ES-I3 (cell line): ENCODE measurements at regions not wholly inside any gene's neighbourhood (a gene's known extent, or its start where the extent isn't known, plus 50 kb on each side); places are given as distances from the start of the nearest gene placed in this dataset.
"Not testable (repeated sequence)": the region's sequence is repeated elsewhere in the genome, so short reads cannot be mapped to it uniquely, and the experiment has no call there.

Experiments used
- H3K36me3 ChIP-seq: 2 replicates; pipeline ENCODE4 v1.6.1; 2013; ENCODE audit warnings: mild to moderate bottlenecking, low read length, control low read depth, moderate library complexity; ENCODE audit not compliant: insufficient read depth
- H3K4me1 ChIP-seq: 2 replicates; pipeline ENCODE4 v1.6.1; 2013; ENCODE audit warnings: mild to moderate bottlenecking, control low read depth, low read length; ENCODE audit not compliant: insufficient read depth
- H3K9ac ChIP-seq: 2 replicates; pipeline ENCODE4 v1.6.1; 2013; ENCODE audit warnings: low read depth, mild to moderate bottlenecking, low read length, moderate library complexity
- H3K9me3 ChIP-seq: 2 replicates; pipeline ENCODE4 v1.6.1; 2013; ENCODE audit warnings: mild to moderate bottlenecking, low read length, moderate library complexity; ENCODE audit not compliant: control insufficient read depth, insufficient read depth

DNA sequence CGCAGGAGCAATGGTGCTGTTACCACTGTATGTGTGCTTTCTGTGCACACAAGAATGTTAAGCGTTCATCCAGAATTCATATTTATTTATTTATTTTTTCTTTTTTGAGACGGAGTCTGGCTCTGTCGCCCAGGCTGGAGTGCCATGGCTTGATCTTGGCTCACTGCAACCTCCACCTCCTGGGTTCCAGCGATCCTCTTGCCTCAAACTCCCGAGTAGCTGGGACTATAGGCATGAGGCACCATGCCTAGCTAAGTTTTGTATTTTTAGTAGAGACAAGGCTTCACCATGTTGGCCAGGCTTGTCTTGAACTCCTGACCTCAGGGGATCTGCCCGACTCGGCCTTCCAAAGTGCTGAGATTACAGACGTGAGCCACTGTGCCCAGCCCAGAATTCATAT, 101.8 kb upstream of the SLC38A2 start:
- not testable (repeated sequence) for H3K9ac ChIP-seq, H3K9me3 ChIP-seq, H3K36me3 ChIP-seq
- peaks cover 15% of the 10 kb centered on the region; the same call in 1 of the 2 replicates for H3K4me1 ChIP-seq

DNA sequence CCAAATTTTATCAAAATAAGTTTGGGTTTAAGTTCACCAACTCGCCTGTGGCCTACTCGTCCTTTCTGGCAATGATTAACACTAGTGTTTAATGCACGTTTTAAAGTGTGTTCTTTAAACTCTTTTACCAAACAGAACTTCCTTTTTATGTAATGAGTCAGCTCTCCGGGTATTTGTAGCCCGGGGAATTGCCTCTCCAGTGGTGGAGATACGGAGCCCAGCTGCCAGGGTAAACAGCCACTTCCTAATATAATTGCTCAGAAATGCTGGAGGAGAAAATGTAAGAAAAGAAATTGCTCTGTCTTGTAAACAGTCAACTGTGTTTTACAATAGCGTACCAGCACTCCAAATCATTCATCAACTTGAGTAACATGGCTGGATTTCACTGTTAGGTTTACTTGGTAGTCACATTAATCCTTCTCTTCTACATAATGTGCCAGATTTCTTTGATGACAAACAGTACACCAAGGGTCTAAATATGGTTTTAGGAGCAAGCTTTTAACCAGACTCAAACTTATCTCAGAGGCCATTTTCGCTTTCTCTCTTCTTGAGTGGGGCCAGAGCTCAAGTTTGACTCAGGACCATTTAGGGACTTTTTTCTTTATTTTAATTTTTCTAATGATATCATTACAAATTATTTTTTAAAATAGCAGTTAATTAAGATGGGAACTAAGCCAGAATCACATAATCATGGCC, 101.2 kb upstream of the SLC38A2 start:
- Histone ChIP-seq H3K9me3 (no peaks in the 10 kb centered on the region), H3K9ac (no peak overlapping the region), H3K36me3 (0 out of 2 replicates have a peak, but pooled peaks cover 2% of the 10 kb centered on the region), H3K4me1 (peaks cover 15% of the 10 kb centered on the region; the same call in 1 of the 2 replicates)

DNA sequence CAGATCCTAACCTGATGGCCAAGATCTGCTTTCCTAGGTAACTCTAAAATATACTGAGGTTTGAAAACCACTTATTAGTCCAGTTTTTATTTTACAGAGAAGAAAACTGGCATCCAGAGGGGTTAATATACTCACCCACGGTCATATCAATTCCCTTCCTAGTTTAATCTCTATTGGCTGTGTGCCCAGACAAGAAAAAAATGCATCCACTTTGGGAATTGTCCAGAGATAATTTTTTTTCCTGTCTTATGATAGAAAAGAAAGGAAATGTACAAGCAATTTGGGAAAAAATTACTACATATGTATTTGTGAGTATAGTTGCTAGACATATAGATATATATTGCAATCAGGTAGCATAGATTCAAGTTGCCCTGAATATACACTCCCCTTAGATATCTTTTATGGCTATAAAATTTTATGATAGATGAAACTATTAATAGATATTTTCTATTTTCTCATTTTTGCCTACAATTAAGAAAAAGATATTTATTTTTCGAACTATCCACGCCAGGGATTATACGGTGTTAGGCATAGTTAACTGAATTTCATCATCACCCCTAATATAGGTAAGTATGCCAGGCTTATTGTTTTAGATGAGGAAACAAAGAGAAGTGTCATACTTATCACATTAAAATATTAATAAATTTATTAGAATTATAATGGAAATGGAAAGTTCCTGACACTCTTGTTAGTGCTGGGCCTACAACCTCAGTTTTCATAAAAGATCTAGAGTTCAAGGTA, 100.5 kb upstream of the SLC38A2 start:
- Histone ChIP-seq H3K9ac (no peak overlapping the region), H3K9me3 (no peaks in the 10 kb centered on the region), H3K4me1 (peaks cover 15% of the 10 kb centered on the region; the same call in 1 of the 2 replicates), H3K36me3 (0 out of 2 replicates have a peak, but pooled peaks cover 2% of the 10 kb centered on the region)

DNA sequence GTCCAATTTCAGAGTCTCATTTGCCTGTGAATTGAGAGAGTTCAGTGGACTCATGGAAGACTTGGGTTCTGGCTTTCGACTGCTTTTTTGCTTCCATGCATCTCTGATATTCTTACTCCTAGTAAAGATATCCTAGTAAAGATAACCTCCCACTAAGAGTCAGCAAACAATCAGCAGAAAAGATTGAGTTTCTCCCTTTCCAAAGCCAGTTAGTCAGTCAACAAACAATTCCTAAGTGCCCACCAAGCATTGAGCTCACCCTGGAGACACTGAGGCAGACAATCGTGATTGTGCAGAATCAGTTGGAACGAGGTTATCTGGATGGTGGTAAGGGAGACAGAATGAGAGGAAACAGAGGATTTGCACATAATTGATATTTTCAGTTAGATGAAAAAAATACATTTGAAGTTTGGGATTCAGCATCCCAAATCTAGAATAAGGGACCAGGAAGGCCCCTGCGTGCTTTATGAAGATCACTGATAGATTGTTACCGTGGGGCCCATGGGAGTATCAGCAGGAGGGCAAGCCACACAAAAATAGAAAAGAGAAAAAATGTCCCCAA, 99.7 kb upstream of the SLC38A2 start:
- Histone ChIP-seq H3K9ac (no peak overlapping the region), H3K36me3 (0 out of 2 replicates have a peak, but pooled peaks cover 2% of the 10 kb centered on the region), H3K9me3 (no peaks in the 10 kb centered on the region), H3K4me1 (peaks cover 15% of the 10 kb centered on the region; the same call in 1 of the 2 replicates)

DNA sequence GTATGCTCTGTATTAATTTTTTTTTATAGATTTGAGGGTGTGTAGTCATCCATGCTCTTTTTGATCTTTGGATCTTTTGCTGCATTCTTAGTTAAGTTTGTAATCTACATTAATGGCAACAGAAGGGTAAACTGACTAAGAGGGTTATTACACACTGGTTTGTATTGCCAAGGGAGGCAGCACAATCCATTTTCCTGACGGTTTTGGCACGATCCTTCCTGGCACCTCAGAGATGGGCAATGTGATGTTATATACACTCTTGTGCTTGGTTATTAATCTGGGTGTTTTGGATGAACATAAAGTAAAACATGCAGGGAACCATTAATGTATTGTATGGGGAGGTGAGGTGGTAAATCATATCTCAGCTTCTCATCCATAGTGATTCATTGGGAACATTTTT, 98.8 kb upstream of the SLC38A2 start:
- Histone ChIP-seq H3K4me1 (peaks cover 15% of the 10 kb centered on the region; the same call in 1 of the 2 replicates), H3K9me3 (no peaks in the 10 kb centered on the region), H3K9ac (no peak overlapping the region), H3K36me3 (0 out of 2 replicates have a peak, but pooled peaks cover 2% of the 10 kb centered on the region)

DNA sequence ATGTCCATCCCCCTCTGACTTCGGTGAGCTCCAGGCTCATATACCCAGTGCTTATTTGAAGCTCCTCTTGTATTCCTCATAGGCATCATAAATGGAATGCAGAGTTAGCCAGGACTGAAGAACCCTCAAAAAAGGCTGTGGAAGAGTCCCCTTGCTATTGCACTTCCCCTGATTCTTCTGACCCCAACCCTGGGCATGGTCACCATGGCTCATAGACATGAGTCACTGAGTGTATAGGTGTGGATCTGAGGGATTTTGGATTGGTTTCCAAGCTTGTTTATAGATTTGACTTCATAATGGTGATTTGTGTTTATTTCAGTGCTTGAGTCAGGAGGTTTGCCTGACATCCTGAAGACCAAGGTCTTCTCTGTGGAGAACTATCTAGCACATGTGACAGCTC, 98.4 kb upstream of the SLC38A2 start:
- peaks cover 15% of the 10 kb centered on the region; the same call in 1 of the 2 replicates for H3K4me1 ChIP-seq
- H3K36me3 ChIP-seq = 0 out of 2 replicates have a peak, but pooled peaks cover 2% of the 10 kb centered on the region
- no peak overlapping the region for H3K9ac ChIP-seq
- H3K9me3 ChIP-seq = no peaks in the 10 kb centered on the region

DNA sequence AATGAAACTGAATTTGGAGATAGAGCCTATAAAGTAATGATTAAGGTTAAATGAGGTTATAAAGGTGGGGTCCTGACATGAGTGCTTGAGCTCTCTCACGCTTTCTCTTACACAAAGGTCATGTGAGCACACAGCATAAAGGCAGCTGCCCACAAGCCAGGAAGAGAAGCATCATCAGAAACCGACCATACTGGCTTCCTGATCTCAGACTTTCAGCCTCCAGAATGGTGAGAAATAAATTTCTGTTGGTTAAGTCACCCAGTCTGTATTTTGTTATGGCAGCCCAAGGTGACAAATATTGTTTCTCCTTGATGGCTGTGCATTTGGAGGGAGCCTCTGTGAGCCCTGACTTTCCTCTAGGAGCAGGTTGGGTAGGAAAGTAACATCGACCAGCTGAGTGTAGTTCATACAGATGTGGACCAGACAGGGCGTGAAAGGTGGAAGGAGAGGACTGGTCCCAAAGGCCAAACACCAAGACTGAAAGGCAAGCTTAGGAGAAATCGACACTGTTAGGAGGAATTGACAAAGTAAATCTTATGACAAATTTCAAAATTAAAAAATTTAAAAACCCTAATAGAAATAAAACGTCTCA, 97.6 kb upstream of the SLC38A2 start:
- H3K9ac ChIP-seq = no peak overlapping the region
- H3K36me3 ChIP-seq = 0 out of 2 replicates have a peak, but pooled peaks cover 2% of the 10 kb centered on the region
- peaks cover 15% of the 10 kb centered on the region; the same call in 1 of the 2 replicates for H3K4me1 ChIP-seq
- no peaks in the 10 kb centered on the region for H3K9me3 ChIP-seq

DNA sequence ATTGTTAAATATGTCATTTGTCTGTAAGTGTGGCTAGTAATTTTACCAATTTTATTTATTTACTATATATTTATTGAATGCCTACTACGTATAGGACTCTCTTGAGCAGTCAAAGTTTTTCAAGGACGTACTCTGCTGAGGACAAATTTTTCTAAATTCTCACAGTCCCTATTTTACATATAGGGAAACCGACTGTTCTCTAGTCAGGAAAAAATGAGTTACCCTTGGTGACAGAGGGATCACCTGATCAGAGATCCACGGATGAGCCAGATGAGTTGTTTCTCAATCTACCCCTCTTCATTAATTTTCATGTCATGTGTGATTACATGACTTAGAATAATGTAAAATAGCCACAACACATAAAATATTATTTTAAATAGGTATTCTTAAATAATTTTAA, 96.2 kb upstream of the SLC38A2 start:
- H3K9ac ChIP-seq = no peak overlapping the region
- 0 out of 2 replicates have a peak, but pooled peaks cover 2% of the 10 kb centered on the region for H3K36me3 ChIP-seq
- peaks cover 2% of the 10 kb centered on the region; the same call in 1 of the 2 replicates for H3K9me3 ChIP-seq
- peaks cover 10% of the 10 kb centered on the region; the same call in 1 of the 2 replicates for H3K4me1 ChIP-seq

DNA sequence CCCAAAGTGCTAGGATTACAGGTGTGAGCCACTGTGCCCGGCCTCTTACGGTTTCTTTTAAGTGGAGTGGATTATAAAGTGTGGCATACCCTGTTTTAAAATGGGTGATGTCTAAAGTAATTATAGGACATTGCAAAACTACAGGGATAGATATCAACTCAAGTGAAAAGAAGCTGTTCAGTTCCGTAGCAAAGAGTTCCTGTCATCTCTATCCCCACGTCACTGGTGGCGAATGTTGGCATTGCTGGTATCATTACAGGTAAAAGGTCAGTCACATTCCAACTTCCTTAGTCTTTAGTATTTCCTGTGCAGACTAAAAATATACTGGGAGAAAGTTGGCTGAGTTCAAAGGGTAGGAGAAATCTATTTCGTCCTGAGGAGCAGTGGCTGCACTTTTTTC, 95.6 kb upstream of the SLC38A2 start:
- Histone ChIP-seq H3K9ac (no peak overlapping the region), H3K9me3 (peaks cover 2% of the 10 kb centered on the region; the same call in 1 of the 2 replicates), H3K36me3 (0 out of 2 replicates have a peak, but pooled peaks cover 2% of the 10 kb centered on the region), H3K4me1 (0 out of 2 replicates have a peak, but pooled peaks cover 4% of the 10 kb centered on the region)

DNA sequence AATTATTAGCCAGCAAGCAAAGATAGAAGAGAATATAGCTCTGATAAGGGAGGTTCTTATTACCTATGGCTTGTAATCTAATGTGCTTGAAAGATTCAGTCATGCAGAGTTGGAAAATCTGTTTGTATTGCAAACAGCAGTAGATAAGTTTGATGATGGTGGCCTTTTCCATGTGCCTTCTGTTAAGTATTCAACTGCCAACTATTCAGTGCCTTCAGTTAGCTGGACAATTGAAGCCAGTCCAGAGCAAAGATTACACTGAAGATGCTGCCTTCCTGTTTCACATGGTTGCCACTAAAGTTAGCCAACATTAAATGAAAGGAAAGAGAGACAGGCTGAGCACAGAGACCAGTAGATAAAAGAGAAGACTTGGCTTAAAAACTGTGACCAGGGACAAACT, 92.7 kb upstream of the SLC38A2 start:
- H3K9me3 ChIP-seq = peaks cover 2% of the 10 kb centered on the region; the same call in 1 of the 2 replicates
- H3K9ac ChIP-seq = no peak overlapping the region
- no peaks in the 10 kb centered on the region for H3K36me3 ChIP-seq
- 0 out of 2 replicates have a peak, but pooled peaks cover 6% of the 10 kb centered on the region for H3K4me1 ChIP-seq

DNA sequence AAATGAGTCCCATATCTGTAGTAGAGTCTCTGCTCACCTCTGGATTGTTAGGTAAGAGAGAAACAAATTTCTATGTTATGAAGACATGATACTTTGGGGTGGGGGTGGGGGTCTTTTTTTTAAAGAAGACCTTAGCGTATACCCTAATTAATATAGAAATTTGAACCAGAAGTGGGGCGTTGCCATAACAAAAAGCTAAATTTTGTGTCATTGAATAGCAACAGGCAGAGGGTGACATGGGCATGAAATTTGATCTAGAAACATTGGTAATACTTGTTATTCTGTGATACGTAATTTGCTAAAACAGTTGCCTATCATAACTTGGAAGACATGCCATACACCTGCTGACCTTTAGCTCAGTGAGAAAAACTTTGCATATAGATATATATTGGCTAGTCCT, 92.3 kb upstream of the SLC38A2 start:
- peaks cover 2% of the 10 kb centered on the region; the same call in 1 of the 2 replicates for H3K9me3 ChIP-seq
- no peaks in the 10 kb centered on the region for H3K36me3 ChIP-seq
- H3K9ac ChIP-seq = no peak overlapping the region
- H3K4me1 ChIP-seq = 0 out of 2 replicates have a peak, but pooled peaks cover 8% of the 10 kb centered on the region

DNA sequence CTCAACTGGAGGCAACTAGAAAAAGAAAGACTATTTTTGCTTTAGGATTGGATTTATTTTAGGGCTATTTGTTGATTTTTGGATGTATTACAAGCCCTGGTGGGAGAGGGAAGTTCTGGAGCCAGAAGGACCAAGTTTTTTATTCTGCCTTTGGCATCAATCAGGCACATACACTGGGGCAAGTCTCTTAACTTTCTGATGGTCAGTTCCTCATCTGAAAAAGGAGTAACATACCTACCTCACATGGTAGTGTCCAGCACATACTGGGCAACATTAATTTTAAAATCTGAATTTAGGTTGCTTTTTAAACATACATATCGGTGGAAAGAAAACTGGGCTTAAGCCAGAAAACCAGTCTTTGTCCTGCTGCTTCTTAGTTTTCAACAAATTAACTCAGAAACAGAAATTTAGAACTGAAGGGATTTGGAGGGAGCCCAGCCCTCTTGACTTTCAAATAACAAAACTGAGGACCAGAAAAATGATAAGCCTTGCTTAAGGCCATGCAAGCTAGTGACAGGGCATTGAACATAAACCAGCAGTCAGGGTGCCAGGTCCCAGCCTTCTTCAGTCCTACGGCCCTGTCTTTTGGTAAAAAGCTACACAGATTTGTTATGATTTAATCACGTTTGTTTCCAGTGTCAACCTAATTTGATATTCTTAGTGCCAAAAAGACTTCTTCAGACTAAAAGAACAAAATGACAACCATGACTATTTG, 90.2 kb upstream of the SLC38A2 start:
- H3K36me3 ChIP-seq = no peaks in the 10 kb centered on the region
- H3K9me3 ChIP-seq = peaks cover 2% of the 10 kb centered on the region; the same call in 1 of the 2 replicates
- H3K9ac ChIP-seq = no peak overlapping the region
- H3K4me1 ChIP-seq = peaks cover 18% of the 10 kb centered on the region

DNA sequence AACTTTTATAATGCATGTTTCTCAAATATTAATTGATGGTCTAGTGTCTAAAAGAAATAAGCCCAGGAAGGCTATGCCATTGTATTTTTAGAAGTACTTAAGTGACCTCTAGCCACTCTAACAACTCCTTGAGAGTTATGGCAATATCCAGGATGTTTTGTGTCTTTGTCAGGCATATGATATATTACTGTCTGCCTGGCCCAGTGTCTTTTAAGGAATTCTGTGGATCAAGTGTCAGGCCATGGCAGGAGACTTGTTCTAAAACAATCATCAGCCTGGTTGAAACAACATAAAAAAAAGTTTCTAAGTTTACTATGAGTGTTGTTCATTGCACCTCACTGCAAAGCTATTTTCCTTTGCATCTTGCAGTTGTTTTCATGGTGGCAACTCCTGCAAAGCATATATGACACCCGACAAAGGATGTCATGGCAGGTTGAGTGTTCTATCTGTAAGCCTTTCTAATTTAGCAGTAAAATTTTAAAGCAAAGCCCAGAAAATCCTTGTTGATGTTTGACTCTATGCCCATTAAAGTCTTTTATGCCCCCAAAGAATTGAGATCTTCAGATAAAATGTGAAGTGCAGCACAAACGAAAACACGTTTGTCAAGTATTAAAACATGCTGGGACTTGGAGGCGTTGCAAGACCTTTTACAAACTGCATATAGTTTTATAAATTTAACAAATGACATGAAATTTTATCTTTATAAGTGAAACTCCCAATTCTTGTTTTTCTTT, 89.5 kb upstream of the SLC38A2 start:
- Histone ChIP-seq H3K9ac (no peak overlapping the region), H3K4me1 (peaks cover 18% of the 10 kb centered on the region), H3K36me3 (no peaks in the 10 kb centered on the region), H3K9me3 (peaks cover 2% of the 10 kb centered on the region; the same call in 1 of the 2 replicates)
